Glutamatergic neuron (in vitro differentiated cells): ENCODE measurements at regions not wholly inside any gene's neighbourhood (a gene's known extent, or its start where the extent isn't known, plus 50 kb on each side); places are given as distances from the start of the nearest gene placed in this dataset.

Experiments
- DNase-seq: peaks from one replicate; pipeline ENCODE4 v3.0.0; 2022
- H3K27ac Mint-ChIP-seq: one replicate; pipeline ENCODE4 v1.8.0; 2020; ENCODE audit warnings: mild to moderate bottlenecking, mixed read lengths, inconsistent platforms; ENCODE audit not compliant: unreplicated experiment
- H3K27me3 Mint-ChIP-seq: one replicate; pipeline ENCODE4 v1.8.0; 2020; ENCODE audit warnings: mild to moderate bottlenecking, moderate library complexity, mixed read lengths, inconsistent platforms; ENCODE audit not compliant: unreplicated experiment
- H3K36me3 Mint-ChIP-seq: one replicate; pipeline ENCODE4 v1.8.0; 2020; ENCODE audit warnings: mild to moderate bottlenecking, mixed read lengths, inconsistent platforms; ENCODE audit not compliant: unreplicated experiment
- H3K4me1 Mint-ChIP-seq: one replicate; pipeline ENCODE4 v1.8.0; 2020; ENCODE audit warnings: mild to moderate bottlenecking, low read depth, mixed read lengths, inconsistent platforms; ENCODE audit not compliant: unreplicated experiment
- H3K4me3 Mint-ChIP-seq: one replicate; pipeline ENCODE4 v1.8.0; 2020; ENCODE audit warnings: mild to moderate bottlenecking, mixed read lengths, inconsistent platforms; ENCODE audit not compliant: unreplicated experiment
- H3K9me3 Mint-ChIP-seq: one replicate; pipeline ENCODE4 v1.8.0; 2020; ENCODE audit warnings: mild to moderate bottlenecking, moderate library complexity, mixed read lengths, inconsistent platforms; ENCODE audit not compliant: unreplicated experiment
- CTCF ChIP-seq: fragments of 200-600 bp; sonication (generic); IDR thresholded peaks from one replicate; pipeline ENCODE4 v1.5.0; 2021; ENCODE audit not compliant: partially characterized antibody, unreplicated experiment

- H3K27me3 Mint-ChIP-seq = no peaks in the 10 kb centered on the region
- no peak overlapping the region for H3K27ac Mint-ChIP-seq
- H3K9me3 Mint-ChIP-seq = no peaks in the 10 kb centered on the region
- no peaks in the 10 kb centered on the region for H3K36me3 Mint-ChIP-seq
- no peak for TF ChIP-seq CTCF
- no peak overlapping the region for H3K4me3 Mint-ChIP-seq
- DNase-seq = no peak
- H3K4me1 Mint-ChIP-seq = no peaks in the 10 kb centered on the region
These were observed 1099.4 kb upstream of the PIK3C3 start for GRCh38 chr18:40855661-40856060.

GRCh38 chr18:40852406-40852805 lies 1102.6 kb upstream of the PIK3C3 start:
- Mint-ChIP-seq H3K27me3 (no peaks in the 10 kb centered on the region), H3K27ac (no peak overlapping the region), H3K9me3 (no peaks in the 10 kb centered on the region), H3K36me3 (no peaks in the 10 kb centered on the region), H3K4me1 (no peaks in the 10 kb centered on the region), H3K4me3 (no peak overlapping the region)
- DNase-seq = no peak
- no peak for TF ChIP-seq CTCF

GRCh38 chr18:40851014-40851429 lies 1104.0 kb upstream of the PIK3C3 start:
- no peaks in the 10 kb centered on the region for H3K4me1 Mint-ChIP-seq
- H3K36me3 Mint-ChIP-seq = no peaks in the 10 kb centered on the region
- H3K27me3 Mint-ChIP-seq = no peaks in the 10 kb centered on the region
- TF ChIP-seq CTCF = no peak
- H3K9me3 Mint-ChIP-seq = no peaks in the 10 kb centered on the region
- H3K27ac Mint-ChIP-seq = no peak overlapping the region
- DNase-seq = no peak
- H3K4me3 Mint-ChIP-seq = no peak overlapping the region

GRCh38 chr18:40849886-40850285 lies 1105.1 kb upstream of the PIK3C3 start:
- Mint-ChIP-seq H3K4me3 (no peak overlapping the region), H3K27ac (no peak overlapping the region), H3K4me1 (no peaks in the 10 kb centered on the region), H3K27me3 (no peaks in the 10 kb centered on the region), H3K36me3 (no peaks in the 10 kb centered on the region), H3K9me3 (no peaks in the 10 kb centered on the region)
- TF ChIP-seq CTCF = no peak
- no peak for DNase-seq

- TF ChIP-seq CTCF = no peak
- Mint-ChIP-seq H3K36me3 (peaks cover 9% of the 10 kb centered on the region), H3K4me1 (peaks cover 1% of the 10 kb centered on the region), H3K9me3 (no peaks in the 10 kb centered on the region), H3K27ac (no peak overlapping the region), H3K27me3 (peaks cover 3% of the 10 kb centered on the region), H3K4me3 (no peak overlapping the region)
- DNase-seq = no peak
These were observed 1113.6 kb upstream of the PIK3C3 start for GRCh38 chr18:40841467-40841866.
